Fibroblast of the aortic adventitia (primary cell): ENCODE measurements at regions not wholly inside any gene's neighbourhood (a gene's known extent, or its start where the extent isn't known, plus 50 kb on each side); places are given as distances from the start of the nearest gene placed in this dataset.

Experiments used
- DNase-seq: peaks from one replicate; pipeline ENCODE4 v3.0.0-alpha.2; 2010; ENCODE audit warnings: low read depth
- H3K4me3 ChIP-seq: 2 replicates; pipeline ENCODE4 v1.5.1; 2011; ENCODE audit warnings: low read depth, mild to moderate bottlenecking, control low read depth, low read length, moderate library complexity
- TF ChIP-seq, protein P1 (sequence below): IDR thresholded peaks from 2 replicates; pipeline ENCODE4 v1.5.1; 2011; ENCODE audit warnings: mild to moderate bottlenecking, low read length, control low read depth, inconsistent platforms; ENCODE audit not compliant: insufficient read depth

DNA sequence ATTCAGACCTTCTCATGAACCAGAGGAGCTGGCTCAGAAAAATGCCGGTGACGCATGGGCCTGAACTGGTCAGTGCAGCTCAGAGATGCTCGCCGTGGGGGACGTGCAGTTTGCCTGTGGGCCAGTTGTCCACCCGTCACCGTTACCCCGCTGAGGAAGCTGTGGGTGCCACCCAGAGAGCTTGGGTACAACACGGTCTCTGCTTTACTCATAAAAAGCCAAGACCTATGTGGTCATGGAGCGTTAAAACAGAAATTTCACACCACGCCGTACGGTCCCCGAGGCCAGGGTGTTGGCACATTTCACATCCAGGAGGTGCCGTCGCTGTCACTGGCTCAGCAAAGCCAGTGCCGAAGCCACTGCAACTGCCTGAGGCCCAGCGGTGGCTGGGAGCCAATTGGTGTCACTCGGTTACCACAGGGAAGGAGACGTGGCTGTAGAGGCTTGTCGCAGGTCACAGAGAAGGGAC lies 120.9 kb downstream of the METRNL start:
- TF ChIP-seq, protein P1, sequence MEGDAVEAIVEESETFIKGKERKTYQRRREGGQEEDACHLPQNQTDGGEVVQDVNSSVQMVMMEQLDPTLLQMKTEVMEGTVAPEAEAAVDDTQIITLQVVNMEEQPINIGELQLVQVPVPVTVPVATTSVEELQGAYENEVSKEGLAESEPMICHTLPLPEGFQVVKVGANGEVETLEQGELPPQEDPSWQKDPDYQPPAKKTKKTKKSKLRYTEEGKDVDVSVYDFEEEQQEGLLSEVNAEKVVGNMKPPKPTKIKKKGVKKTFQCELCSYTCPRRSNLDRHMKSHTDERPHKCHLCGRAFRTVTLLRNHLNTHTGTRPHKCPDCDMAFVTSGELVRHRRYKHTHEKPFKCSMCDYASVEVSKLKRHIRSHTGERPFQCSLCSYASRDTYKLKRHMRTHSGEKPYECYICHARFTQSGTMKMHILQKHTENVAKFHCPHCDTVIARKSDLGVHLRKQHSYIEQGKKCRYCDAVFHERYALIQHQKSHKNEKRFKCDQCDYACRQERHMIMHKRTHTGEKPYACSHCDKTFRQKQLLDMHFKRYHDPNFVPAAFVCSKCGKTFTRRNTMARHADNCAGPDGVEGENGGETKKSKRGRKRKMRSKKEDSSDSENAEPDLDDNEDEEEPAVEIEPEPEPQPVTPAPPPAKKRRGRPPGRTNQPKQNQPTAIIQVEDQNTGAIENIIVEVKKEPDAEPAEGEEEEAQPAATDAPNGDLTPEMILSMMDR = no peak
- H3K4me3 ChIP-seq = no peak overlapping the region
- peak; percentile 46 for DNase-seq

DNA sequence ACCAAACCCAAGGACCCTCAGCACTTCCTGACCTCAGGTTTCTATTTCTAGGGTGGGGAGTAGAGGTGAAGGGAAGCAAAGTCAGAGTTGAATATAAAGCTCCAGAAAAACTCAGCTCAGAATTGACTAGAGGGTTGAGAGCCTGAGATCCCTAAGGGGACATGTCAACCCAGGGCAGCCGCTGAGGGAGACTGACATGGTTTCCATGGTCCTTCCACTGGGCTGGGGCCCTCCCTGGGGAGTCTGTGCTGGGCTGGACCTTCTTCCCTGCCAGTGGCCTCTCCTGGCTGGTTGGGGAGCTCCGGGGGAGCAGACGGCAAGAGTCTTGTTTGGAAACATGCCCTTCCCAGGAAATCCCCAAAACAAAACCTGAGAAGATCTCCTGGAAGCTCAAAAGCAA lies 121.3 kb downstream of the METRNL start:
- DNase-seq = peak; percentile 42
- H3K4me3 ChIP-seq = no peak overlapping the region
- TF ChIP-seq, protein P1 = no peak

DNA sequence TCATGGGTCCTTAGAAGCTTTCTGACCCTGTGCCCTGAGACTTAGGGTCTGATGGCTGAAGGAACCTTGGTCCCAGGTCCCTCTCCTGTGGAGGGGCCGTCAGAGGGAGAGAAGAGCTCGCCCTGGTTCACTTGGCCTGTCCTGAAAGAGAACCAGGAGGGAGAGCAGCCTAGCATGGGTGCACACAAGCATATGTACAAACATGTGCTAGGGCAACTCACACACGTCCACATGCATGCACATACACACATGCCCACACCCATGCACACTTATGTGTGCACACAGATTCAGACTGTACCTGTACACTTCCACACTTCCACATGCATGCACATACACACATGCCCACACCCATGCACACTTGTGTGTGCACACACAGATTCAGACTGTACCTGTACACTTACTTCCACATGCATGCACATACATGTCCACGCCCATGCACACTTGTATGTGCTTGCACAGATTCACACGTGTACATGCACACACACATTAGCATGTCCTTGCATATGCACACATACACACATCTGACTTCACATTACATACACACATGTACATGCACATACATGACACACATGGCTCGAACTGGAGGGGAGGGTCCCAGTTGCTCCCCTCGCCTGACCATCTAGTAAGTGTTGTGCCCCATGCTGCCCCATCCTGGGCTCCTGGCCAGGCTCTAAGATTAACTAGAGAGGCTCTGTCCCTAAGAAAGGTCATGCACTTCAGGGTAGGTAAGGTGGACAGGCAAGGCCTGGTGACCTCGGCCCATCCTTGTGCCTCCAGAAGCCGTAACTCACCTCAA lies 122.0 kb downstream of the METRNL start:
- no peak for DNase-seq
- TF ChIP-seq, protein P1 = no peak
- no peak overlapping the region for H3K4me3 ChIP-seq

DNA sequence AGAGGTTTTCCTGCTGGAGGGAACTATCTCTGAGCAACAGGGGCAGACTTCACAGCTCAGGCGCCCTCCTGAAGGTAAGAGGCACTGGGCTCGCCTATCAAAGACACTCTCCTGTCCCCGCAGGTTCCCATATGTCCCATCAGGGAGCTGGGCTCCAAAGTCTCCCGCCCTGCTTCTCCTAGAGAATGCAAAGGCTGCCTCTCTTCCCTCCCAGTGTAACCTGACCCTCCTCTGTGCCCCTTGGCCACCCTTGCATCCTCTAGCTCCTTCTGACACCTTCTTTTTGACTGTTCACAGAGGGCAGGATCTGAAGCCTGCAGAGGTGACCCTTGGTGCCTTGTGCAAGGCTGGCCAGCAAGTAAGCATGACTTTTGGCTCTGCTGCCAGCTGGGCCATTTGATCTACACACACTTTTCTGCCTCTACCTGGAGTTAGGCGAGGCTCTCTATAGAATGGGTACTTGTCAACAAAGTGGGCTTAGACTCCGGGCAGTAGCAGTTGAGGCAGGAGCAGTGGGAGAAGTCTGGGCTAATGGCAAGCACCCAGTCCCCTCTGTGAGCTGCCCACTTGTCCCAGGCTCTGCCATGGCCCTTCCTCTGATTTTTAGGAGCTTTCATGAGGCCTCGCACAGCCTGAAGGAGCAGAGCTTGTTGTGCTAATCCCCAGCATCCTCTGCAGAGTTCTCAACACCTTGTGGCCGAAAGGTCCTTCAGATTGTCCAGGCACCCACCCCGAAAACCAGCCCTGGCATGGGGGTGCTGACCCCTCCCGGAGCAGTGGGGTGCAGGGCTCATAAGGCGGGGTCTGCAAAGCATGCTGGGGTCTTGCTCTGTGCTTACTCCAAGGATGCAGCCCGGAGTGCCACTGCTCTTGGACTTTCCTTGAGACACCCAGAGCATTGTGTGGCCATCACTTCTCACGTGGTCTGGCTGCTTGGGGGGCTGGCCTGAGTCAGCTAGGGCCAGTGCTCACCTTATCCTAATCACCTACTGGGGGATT lies 122.9 kb downstream of the METRNL start:
- TF ChIP-seq, protein P1 = no peak
- DNase-seq = no peak
- no peak overlapping the region for H3K4me3 ChIP-seq

DNA sequence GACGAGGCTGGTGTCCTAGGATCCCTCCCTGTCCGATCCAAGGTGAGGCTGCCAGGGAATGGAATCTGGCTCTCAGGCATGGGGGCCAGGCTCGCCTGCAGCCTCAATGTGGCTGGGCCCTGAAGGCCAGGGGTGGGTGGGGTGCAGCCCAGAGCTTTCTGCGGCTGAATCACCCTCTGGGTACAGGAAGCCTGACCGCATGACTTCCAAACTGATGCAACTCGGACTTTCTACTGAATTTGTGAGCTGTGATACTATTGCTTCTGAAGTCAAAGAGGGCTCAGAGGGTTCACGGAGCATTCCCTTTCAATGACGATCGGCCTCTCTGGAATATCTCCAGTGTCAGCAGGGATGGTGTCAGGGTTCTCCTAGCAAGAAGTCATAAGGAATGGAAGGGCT lies 123.7 kb downstream of the METRNL start:
- no peak overlapping the region for H3K4me3 ChIP-seq
- TF ChIP-seq, protein P1 = no peak
- DNase-seq = peak; percentile 99

DNA sequence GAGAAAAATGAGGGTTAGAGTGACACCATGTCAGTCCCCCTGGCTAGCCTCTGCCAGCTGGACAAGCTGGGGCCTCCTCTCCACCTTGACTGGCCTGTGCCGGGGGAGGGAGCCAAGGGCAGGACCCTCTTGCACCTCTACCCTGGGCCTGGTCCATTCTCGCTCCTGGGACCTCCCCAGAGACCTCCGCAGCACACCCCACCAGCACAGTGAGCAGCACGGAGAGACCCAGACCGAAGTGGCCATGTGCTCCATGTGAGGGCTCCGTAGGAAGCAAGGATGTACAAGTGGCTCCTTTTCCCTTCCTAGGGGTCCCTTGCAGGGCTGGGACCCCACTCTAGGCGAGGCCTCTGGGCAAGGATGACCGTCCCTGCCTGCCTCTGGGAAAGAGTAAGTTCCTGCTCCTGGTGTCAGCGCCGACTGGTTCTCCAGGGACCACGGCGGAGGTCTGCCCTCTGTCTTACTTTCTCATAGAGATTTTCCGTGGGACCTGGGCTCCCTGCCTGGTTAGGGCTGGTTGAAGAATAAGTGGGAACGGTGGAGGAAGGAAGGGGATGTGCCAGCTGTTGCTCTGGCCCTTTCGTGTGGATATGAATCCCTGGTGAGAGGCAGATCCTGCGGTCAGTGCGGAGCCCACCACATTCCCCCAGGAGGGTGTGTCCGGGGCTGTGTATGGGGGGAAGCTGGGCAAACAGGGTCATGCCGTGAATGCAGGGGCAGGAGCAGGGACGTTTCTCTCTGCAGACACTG lies 124.2 kb downstream of the METRNL start:
- H3K4me3 ChIP-seq = no peak overlapping the region
- DNase-seq = peak; percentile 30
- TF ChIP-seq, protein P1 = no peak
